Gastrocnemius medialis (tissue), 4 donors: ENCODE measurements at regions not wholly inside any gene's neighbourhood (a gene's known extent, or its start where the extent isn't known, plus 50 kb on each side); places are given as distances from the start of the nearest gene placed in this dataset.
"Not testable (repeated sequence)": the region's sequence is repeated elsewhere in the genome, so short reads cannot be mapped to it uniquely, and the experiment has no call there.

Experiments
- CTCF ChIP-seq, 5 experiments: fragments of 450-650 bp in 3 of 5; fragments of 200-600 bp in 2 of 5; sonication (generic) in 2 of 5; IDR thresholded peaks in 4 of 5; conservative IDR thresholded peaks in 1 of 5; 1 replicate in 4 of 5; 2 replicates in 1 of 5; pipeline ENCODE4 v1.5.1; 2016 to 2019; ENCODE audit warnings: antibody characterized with exemption in 5 of 5, mild to moderate bottlenecking in 3 of 5, moderate library complexity in 3 of 5
- POLR2A ChIP-seq, 2 donors: fragments of 450-650 bp; IDR thresholded peaks; one replicate each; pipeline ENCODE4 v1.6.1; 2017; ENCODE audit warnings: antibody characterized with exemption in 2 of 2, mild to moderate bottlenecking in 2 of 2, moderate library complexity in 2 of 2

- TF ChIP-seq POLR2A (IDR thresholded peaks at IDR 0.05); CTCF (IDR thresholded peaks at IDR 0.05 in 4 of 5, conservative IDR thresholded peaks at IDR 0.05 in 1 of 5): not testable (repeated sequence)
These were observed 101.3 kb upstream of the SEC22B start for GRCh38 chr1:120277428-120278258.
